B cell (primary cell): ENCODE measurements at regions not wholly inside any gene's neighbourhood (a gene's known extent, or its start where the extent isn't known, plus 50 kb on each side); places are given as distances from the start of the nearest gene placed in this dataset.
"Not testable (repeated sequence)": the region's sequence is repeated elsewhere in the genome, so short reads cannot be mapped to it uniquely, and the experiment has no call there.

Experiments used
- ATAC-seq: fragments of 200-7000 bp; cut with Tn5 transposase; one replicate; pipeline ENCODE4 v1.10.0; 2021; ENCODE audit warnings: low read depth, mild to moderate bottlenecking, moderate number of reproducible peaks, moderate library complexity
- CTCF ChIA-PET: fragments of 350-600 bp; sonication (Branson Sonifier 250); formaldehyde crosslinking; loops from one replicate; lab custom pipeline; 2021; ENCODE audit warnings: antibody characterized with exemption, inconsistent platforms; lab: Charles Lee
- POLR2A ChIA-PET: fragments of 350-600 bp; sonication (Branson Sonifier 250); formaldehyde crosslinking; loops from one replicate; lab custom pipeline; 2021; ENCODE audit warnings: antibody characterized with exemption; lab: Charles Lee
- DNase-seq: peaks from one replicate; pipeline ENCODE4 v3.0.0; 2013
- H2AFZ ChIP-seq: 2 replicates; pipeline ENCODE4 v1.6.1; 2012; ENCODE audit warnings: mild to moderate bottlenecking, low read depth, low read length; ENCODE audit not compliant: insufficient read depth, poor library complexity, severe bottlenecking
- H3K27ac ChIP-seq, 2 donors: 1 replicate in 1 of 2; 2 replicates in 1 of 2; pipeline ENCODE4 v1.5.1; 2012 to 2013; ENCODE audit warnings: low read length in 2 of 2, mild to moderate bottlenecking in 2 of 2, moderate library complexity in 1 of 2
- H3K27me3 ChIP-seq, 4 experiments: fragments of 200-600 bp in 1 of 4; sonication (generic) in 1 of 4; replicated peaks in 1 of 4; 1 replicate in 2 of 4; 2 replicates in 2 of 4; pipeline versions ENCODE4 v1.6.1 to v1.7.0; 2013 to 2016; ENCODE audit warnings: low read length in 3 of 4, mild to moderate bottlenecking in 2 of 4, mixed read lengths in 1 of 4, moderate library complexity in 1 of 4; ENCODE audit not compliant: insufficient read depth in 4 of 4, control insufficient read depth in 3 of 4; ENCODE audit errors: control extremely low read depth in 1 of 4
- H3K36me3 ChIP-seq, 2 experiments: replicated peaks in 1 of 2; 1 replicate in 1 of 2; 2 replicates in 1 of 2; pipeline versions ENCODE4 v1.6.1 to v1.7.1; 2013; ENCODE audit warnings: low read length in 1 of 2; ENCODE audit not compliant: insufficient read depth in 2 of 2, control insufficient read depth in 1 of 2; ENCODE audit errors: control extremely low read depth in 1 of 2, extremely low read depth in 1 of 2
- H3K4me1 ChIP-seq, 2 donors: fragments of 200-600 bp in 1 of 2; sonication (generic) in 1 of 2; 1 replicate in 1 of 2; 2 replicates in 1 of 2; pipeline versions ENCODE4 v1.5.1 to v1.6.1; 2013 to 2017; ENCODE audit warnings: low read length in 2 of 2; ENCODE audit not compliant: control insufficient read depth in 2 of 2, insufficient read depth in 2 of 2
- H3K4me2 ChIP-seq: replicated peaks from 2 replicates; pipeline ENCODE3; 2012; ENCODE audit warnings: mild to moderate bottlenecking, low read depth, low read length; ENCODE audit not compliant: poor library complexity, severe bottlenecking
- H3K4me3 ChIP-seq, 5 experiments: fragments of 200-600 bp in 1 of 5; sonication (generic) in 1 of 5; 1 replicate in 3 of 5; 2 replicates in 2 of 5; pipeline versions ENCODE4 v1.5.1 to v1.7.0; 2011 to 2016; ENCODE audit warnings: low read length in 4 of 5, mild to moderate bottlenecking in 4 of 5, low read depth in 2 of 5, control low read depth in 1 of 5, moderate library complexity in 1 of 5; ENCODE audit not compliant: insufficient read depth in 1 of 5; ENCODE audit errors: control extremely low read depth in 1 of 5, extremely low read depth in 1 of 5
- H3K79me2 ChIP-seq: fragments of 200-600 bp; sonication (generic); one replicate; pipeline ENCODE4 v1.6.0; 2016; ENCODE audit warnings: low read length; ENCODE audit not compliant: control insufficient read depth, insufficient read depth
- H3K9ac ChIP-seq: fragments of 200-600 bp; sonication (generic); 2 replicates; pipeline ENCODE4 v1.6.1; 2017; ENCODE audit warnings: mild to moderate bottlenecking, low read length, moderate library complexity
- H3K9me3 ChIP-seq, 3 donors: one replicate each; pipeline versions ENCODE4 v1.6.1 to v1.7.1; 2013; ENCODE audit warnings: low read length in 2 of 3; ENCODE audit not compliant: control insufficient read depth in 2 of 3, insufficient read depth in 1 of 3; ENCODE audit errors: control extremely low read depth in 1 of 3
- H4K20me1 ChIP-seq: 2 replicates; pipeline ENCODE4 v1.6.0; 2012; ENCODE audit warnings: mild to moderate bottlenecking, low read length; ENCODE audit not compliant: insufficient read depth, control insufficient read depth, poor library complexity, severe bottlenecking
- H3K27ac Mint-ChIP-seq: one replicate; pipeline ENCODE4 v1.8.0; 2021; ENCODE audit warnings: mixed read lengths
- H3K27me3 Mint-ChIP-seq: one replicate; pipeline ENCODE4 v1.8.0; 2021; ENCODE audit warnings: mixed read lengths
- H3K4me1 Mint-ChIP-seq: one replicate; pipeline ENCODE4 v1.8.0; 2021; ENCODE audit warnings: mixed read lengths
- H3K4me3 Mint-ChIP-seq: one replicate; pipeline ENCODE4 v1.8.0; 2021; ENCODE audit warnings: mixed read lengths
- H3K9me3 Mint-ChIP-seq: one replicate; pipeline ENCODE4 v1.8.0; 2022; ENCODE audit warnings: mixed read lengths; ENCODE audit not compliant: insufficient read depth
- WGBS: methylation state at CpG from one replicate; pipeline ENCODE4 v1.1.5; 2013; ENCODE audit warnings: missing lambda C conversion rate; ENCODE audit not compliant: insufficient coverage; 5-methylcytosine and 5-hydroxymethylcytosine counted together
- intact Hi-C: fragments of 100-400 bp; cut with micrococcal nuclease; formaldehyde crosslinking; loops from one replicate; pipeline ENCODE4 v1.10.0; 2022

DNA sequence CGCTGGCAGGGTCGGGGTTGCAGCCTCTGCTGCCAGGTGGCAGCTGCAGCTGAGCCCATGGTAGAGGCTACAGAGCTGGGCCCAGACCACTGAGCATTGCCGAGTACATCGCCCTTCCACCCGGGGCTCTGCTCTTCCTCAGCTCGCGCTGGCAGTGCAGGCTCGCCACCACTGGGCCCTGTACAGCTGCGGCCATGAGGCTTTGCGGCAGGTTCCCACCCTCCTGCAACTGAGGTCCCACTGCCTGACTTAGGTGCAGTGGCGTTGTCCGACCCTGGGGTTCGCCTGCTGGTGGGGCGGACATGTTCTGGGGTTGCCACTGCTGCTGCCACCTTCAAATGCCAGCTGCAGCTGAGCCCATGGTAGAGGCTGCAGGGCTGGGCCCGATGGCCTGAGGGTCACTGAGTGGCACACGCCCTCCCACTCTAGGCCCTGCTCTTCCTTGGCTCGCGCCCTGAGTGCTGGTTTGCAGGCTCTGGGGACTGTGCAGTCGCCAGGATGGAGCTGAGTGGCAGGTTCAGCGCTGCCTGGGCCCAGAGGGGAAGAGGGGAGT lies 359.8 kb downstream of the FOXD4L6 start:
- DNase-seq, H3K27me3 ChIP-seq, H3K9me3 ChIP-seq, H3K4me3 ChIP-seq, H4K20me1 ChIP-seq, H3K4me2 ChIP-seq, H3K4me1 ChIP-seq, CTCF ChIA-PET, H3K9ac ChIP-seq, H3K27ac Mint-ChIP-seq, intact Hi-C loops, H3K36me3 ChIP-seq, ATAC-seq, H3K4me3 Mint-ChIP-seq, H3K9me3 Mint-ChIP-seq, H3K27ac ChIP-seq, H3K4me1 Mint-ChIP-seq, H3K27me3 Mint-ChIP-seq, H2AFZ ChIP-seq, H3K79me2 ChIP-seq, POLR2A ChIA-PET: not testable (repeated sequence)
- 100% methylated on average over 1 of the region's 20 CpGs for WGBS

DNA sequence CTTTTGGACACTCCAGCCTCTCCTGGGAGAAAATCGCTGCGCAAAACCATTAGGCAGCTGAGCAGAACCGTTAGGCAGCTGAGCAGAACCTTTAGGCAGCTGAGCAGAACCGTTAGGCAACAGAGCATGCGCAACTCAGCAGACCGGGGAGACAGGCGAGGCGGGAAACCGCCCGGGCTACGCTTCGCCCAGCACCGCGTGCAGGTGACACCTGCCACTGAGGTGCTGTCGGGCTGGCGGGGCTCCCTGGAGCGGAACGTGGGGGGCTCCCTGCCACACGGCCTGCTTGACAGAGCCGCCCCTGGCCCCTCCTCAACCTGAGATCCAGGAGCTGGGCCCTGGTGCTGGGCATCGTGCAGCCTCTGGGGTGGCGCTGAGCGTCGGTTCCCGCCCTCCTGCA lies 360.3 kb downstream of the FOXD4L6 start:
- H3K9me3 ChIP-seq, H3K9ac ChIP-seq, H3K4me1 Mint-ChIP-seq, H3K4me3 Mint-ChIP-seq, H3K4me2 ChIP-seq, H2AFZ ChIP-seq, ATAC-seq, H3K4me3 ChIP-seq, H3K27me3 Mint-ChIP-seq, H3K27me3 ChIP-seq, H3K79me2 ChIP-seq, CTCF ChIA-PET, H3K9me3 Mint-ChIP-seq, POLR2A ChIA-PET, intact Hi-C loops, H3K36me3 ChIP-seq, H3K27ac ChIP-seq, H3K27ac Mint-ChIP-seq, H4K20me1 ChIP-seq, H3K4me1 ChIP-seq: not testable (repeated sequence)
- peak; percentile 11 for DNase-seq
- 80% methylated on average over 9 of the region's 25 CpGs for WGBS

DNA sequence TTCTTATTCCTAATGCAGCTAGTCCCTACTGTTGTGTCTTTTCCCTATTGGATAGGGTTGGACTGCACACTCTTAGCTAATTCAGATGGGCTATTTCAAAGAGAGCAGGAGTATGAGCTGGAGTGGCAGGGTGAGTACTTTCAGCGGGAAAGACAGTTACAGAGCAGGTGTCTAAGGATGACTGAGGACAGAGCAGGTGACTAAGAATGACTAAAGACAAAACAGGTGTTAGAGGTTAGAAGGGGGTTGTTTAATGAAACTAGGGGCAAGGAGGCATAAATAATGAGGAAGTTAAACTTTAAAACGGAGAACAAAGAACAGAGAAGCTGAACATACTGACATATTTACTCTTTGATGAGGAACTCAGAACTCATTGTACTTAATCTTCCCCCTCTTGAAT lies 373.5 kb downstream of the FOXD4L6 start:
- H3K27me3 Mint-ChIP-seq, POLR2A ChIA-PET, H3K4me3 ChIP-seq, ATAC-seq, H4K20me1 ChIP-seq, H3K27me3 ChIP-seq, H3K79me2 ChIP-seq, H3K4me2 ChIP-seq, H3K9me3 Mint-ChIP-seq, H3K27ac ChIP-seq, H3K36me3 ChIP-seq, H3K9me3 ChIP-seq, H3K4me1 ChIP-seq, CTCF ChIA-PET, H2AFZ ChIP-seq, intact Hi-C loops, H3K9ac ChIP-seq: not testable (repeated sequence)
- H3K27ac Mint-ChIP-seq: peak overlapping the region; percentile 10
- no CpG with 5 or more reads among the region's 2 CpGs for WGBS
- peak overlapping the region; percentile 15 for H3K4me3 Mint-ChIP-seq
- peaks cover 10% of the 10 kb centered on the region for H3K4me1 Mint-ChIP-seq
- DNase-seq: peak; percentile 60

DNA sequence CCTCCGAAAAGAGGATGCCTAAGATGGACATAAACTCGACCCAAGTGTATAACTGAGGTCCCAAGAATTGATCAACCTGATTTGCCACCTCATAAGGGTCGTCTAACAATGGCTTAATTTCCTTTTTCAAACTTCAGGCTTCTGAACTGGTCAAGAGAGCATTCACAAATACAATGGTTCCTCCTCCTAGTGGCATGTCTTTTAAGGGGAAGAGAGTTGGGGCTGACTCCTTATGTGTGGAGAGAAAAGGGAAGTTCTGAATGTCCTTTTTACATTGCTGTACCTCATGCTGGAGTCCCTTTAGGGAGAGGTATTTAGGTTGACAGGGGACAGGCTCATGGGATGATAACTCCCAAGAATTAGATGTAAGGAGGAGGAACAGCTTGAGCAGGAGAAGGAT lies 375.2 kb downstream of the FOXD4L6 start:
- H3K27ac Mint-ChIP-seq, H3K27me3 ChIP-seq, H3K4me2 ChIP-seq, H3K4me1 ChIP-seq, H3K9me3 ChIP-seq, H3K9me3 Mint-ChIP-seq, H2AFZ ChIP-seq, H3K36me3 ChIP-seq, ATAC-seq, H3K27me3 Mint-ChIP-seq, H3K4me3 ChIP-seq, H3K79me2 ChIP-seq, H3K9ac ChIP-seq, H3K27ac ChIP-seq, POLR2A ChIA-PET, CTCF ChIA-PET, intact Hi-C loops, H3K4me3 Mint-ChIP-seq, H4K20me1 ChIP-seq: not testable (repeated sequence)
- DNase-seq: peak; percentile 6
- H3K4me1 Mint-ChIP-seq: peaks cover 10% of the 10 kb centered on the region
- WGBS: no CpG with 5 or more reads among the region's 3 CpGs
